Ovary (tissue), 7 donors: ENCODE measurements at regions not wholly inside any gene's neighbourhood (a gene's known extent, or its start where the extent isn't known, plus 50 kb on each side); places are given as distances from the start of the nearest gene placed in this dataset.

Experiments
- DNase-seq, 5 donors: peaks; one replicate each; pipeline ENCODE4 v3.0.0-alpha.2; 2019 to 2020
- H3K27ac ChIP-seq, 2 donors: fragments of 200-600 bp; one replicate each; pipeline versions ENCODE4 v1.5.1 to v1.8.0; 2019 to 2022
- H3K27me3 ChIP-seq: fragments of 200-600 bp; one replicate; pipeline ENCODE4 v1.8.0; 2022
- H3K36me3 ChIP-seq: fragments of 200-600 bp; sonication (generic); one replicate; pipeline ENCODE4 v1.5.1; 2019
- H3K4me1 ChIP-seq: one replicate; pipeline ENCODE4 v1.8.1; 2013; ENCODE audit warnings: mild to moderate bottlenecking, moderate library complexity; ENCODE audit not compliant: insufficient read depth
- H3K4me3 ChIP-seq: fragments of 200-600 bp; sonication (generic); one replicate; pipeline ENCODE4 v1.5.1; 2017
- H3K9me3 ChIP-seq, 2 donors: fragments of 200-600 bp in 1 of 2; sonication (generic) in 1 of 2; one replicate each; pipeline versions ENCODE4 v1.5.1 to v1.8.1; 2013 to 2019; ENCODE audit warnings: mild to moderate bottlenecking in 1 of 2, moderate library complexity in 1 of 2
- EP300 ChIP-seq: sonication (generic); formaldehyde crosslinking; IDR thresholded peaks from one replicate; pipeline ENCODE4 v1.6.1; 2017; ENCODE audit warnings: antibody characterized with exemption
- POLR2A ChIP-seq: fragments of 450-650 bp; IDR thresholded peaks from one replicate; pipeline ENCODE4 v1.6.1; 2017; ENCODE audit warnings: antibody characterized with exemption, mild to moderate bottlenecking, moderate library complexity
- WGBS, 3 donors: extraction: QIAGEN DNeasy Blood & Tissue Kit in 1 of 3; methylation state at CpG; one replicate each; pipeline versions ENCODE4 v1.1.5 to v1.1.7; 2013 to 2017; 5-methylcytosine and 5-hydroxymethylcytosine counted together
- intact Hi-C, 4 donors: fragments of 100-400 bp; cut with DNase I; formaldehyde crosslinking; loops; one replicate each; pipeline versions ENCODE4 v1.11.0 to v1.15.1; 2022 to 2023
- TF ChIP-seq, protein P1 (sequence below), 3 donors: fragments of 450-650 bp in 2 of 3; fragments of 200-600 bp in 1 of 3; IDR thresholded peaks; one replicate each; pipeline versions ENCODE4 v1.5.1 to v1.8.0; 2016 to 2022; ENCODE audit warnings: antibody characterized with exemption in 3 of 3, mild to moderate bottlenecking in 1 of 3
- donor health status: DM: no; HTN: no; CAD: no; lungs with moderate emphysema.
- donor health status: DM: no; HTN: no; CAD: no.
- donor health status: Bipolar disorder and iron deficiency.
- donor health status: DM: no; HTN: no; CAD: no.
- donor health status: DM: yes; HTN: yes; CAD: no.

DNA sequence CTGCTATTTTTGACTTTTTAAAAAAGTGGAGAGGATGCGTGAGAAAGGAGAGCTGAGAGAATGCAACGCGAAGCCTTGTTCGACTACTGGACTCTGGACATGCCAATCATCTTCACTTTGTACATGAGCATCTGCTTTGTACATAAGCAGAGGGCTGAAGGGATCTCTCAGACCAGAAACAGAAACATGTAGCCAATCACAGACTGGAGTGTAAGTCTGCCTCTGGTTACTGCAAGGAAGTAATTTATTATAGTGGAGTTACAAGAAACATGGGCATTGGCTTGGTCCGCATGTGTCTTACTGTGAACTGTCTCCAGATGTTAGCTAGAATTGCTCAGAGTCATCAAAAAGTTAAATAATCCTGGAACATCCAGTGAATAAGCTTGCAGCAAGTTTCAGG is 190.0 kb upstream of the GRAMD2B start:
- no peak overlapping the region for H3K27ac ChIP-seq
- 74 to 86% (median 85%) methylated on average over 5 of the region's 5 CpGs for WGBS, 3 donors
- no peaks in the 10 kb centered on the region for H3K36me3 ChIP-seq
- DNase-seq: no peak
- TF ChIP-seq, protein P1, sequence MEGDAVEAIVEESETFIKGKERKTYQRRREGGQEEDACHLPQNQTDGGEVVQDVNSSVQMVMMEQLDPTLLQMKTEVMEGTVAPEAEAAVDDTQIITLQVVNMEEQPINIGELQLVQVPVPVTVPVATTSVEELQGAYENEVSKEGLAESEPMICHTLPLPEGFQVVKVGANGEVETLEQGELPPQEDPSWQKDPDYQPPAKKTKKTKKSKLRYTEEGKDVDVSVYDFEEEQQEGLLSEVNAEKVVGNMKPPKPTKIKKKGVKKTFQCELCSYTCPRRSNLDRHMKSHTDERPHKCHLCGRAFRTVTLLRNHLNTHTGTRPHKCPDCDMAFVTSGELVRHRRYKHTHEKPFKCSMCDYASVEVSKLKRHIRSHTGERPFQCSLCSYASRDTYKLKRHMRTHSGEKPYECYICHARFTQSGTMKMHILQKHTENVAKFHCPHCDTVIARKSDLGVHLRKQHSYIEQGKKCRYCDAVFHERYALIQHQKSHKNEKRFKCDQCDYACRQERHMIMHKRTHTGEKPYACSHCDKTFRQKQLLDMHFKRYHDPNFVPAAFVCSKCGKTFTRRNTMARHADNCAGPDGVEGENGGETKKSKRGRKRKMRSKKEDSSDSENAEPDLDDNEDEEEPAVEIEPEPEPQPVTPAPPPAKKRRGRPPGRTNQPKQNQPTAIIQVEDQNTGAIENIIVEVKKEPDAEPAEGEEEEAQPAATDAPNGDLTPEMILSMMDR (IDR thresholded peaks at IDR 0.05): no peak
- TF ChIP-seq EP300 (no peak), POLR2A (no peak)
- intact Hi-C loops: no loop called here
- no peaks in the 10 kb centered on the region for H3K27me3 ChIP-seq
- H3K9me3 ChIP-seq: no peaks in the 10 kb centered on the region
- H3K4me1 ChIP-seq: peaks cover 2% of the 10 kb centered on the region
- H3K4me3 ChIP-seq: no peak overlapping the region

DNA sequence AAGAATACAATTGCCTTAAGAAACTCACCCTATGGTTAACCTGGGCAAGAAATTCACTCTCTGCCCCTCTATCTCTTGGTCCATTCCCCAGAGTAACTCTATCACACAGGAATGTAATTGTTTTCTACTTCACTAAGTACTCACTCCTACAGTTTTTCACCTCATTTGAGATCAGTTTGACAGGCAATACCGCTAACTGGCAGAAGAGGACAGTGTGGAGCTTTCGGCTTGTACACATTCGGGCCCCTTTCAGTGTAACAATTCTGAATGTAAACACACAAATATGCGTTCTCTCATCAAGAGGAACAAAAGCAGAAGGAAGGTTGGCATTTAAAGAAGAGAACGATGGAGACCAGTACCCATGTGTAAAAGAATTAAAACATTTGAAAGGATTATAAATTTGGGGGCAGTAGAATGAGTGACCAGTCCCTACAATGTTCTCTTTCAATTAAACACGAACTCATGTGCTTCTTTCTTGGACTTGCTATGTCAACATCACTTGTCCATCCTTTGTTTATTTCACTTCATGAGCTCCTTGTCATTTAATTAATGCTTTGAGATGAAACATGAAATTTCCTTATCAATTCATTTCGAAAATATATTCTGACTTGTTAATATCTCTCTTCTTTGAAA is 188.5 kb upstream of the GRAMD2B start:
- no peaks in the 10 kb centered on the region for H3K27me3 ChIP-seq
- H3K9me3 ChIP-seq: no peaks in the 10 kb centered on the region
- intact Hi-C loops: no loop called here
- no peak overlapping the region for H3K27ac ChIP-seq
- no peaks in the 10 kb centered on the region for H3K36me3 ChIP-seq
- 64 to 73% (median 67%) methylated on average over 7 of the region's 7 CpGs for WGBS, 3 donors
- H3K4me1 ChIP-seq: peaks cover 2% of the 10 kb centered on the region
- DNase-seq: no peak
- no peak overlapping the region for H3K4me3 ChIP-seq
- TF ChIP-seq, protein P1 (IDR thresholded peaks at IDR 0.05): no peak
- TF ChIP-seq EP300 (no peak), POLR2A (no peak)

DNA sequence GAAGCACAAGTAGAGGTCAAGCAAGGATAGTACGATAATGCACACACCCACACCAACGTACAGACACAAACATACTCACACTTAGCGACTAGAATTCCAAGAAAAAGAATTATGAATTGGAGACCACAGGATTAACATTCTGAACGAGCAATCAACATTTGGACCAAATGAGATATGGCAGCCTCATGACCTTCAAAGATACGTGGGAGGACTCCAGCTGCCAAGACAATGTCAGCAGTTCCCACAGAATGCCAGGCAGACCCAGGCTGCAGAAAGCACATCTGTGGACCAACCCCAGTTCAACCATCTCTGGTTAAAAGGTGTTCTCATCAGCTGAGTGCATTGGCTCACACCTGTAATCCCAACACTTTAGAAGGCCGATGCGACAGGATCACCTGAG is 187.6 kb upstream of the GRAMD2B start:
- no peaks in the 10 kb centered on the region for H3K9me3 ChIP-seq
- TF ChIP-seq, protein P1 (IDR thresholded peaks at IDR 0.05): no peak
- H3K27me3 ChIP-seq: no peaks in the 10 kb centered on the region
- DNase-seq: no peak
- intact Hi-C loops: no loop called here
- H3K4me3 ChIP-seq: no peak overlapping the region
- H3K27ac ChIP-seq: no peak overlapping the region
- WGBS, 3 donors: 31 to 49% (median 38%) methylated on average over 7 of the region's 7 CpGs
- no peaks in the 10 kb centered on the region for H3K36me3 ChIP-seq
- peaks cover 2% of the 10 kb centered on the region for H3K4me1 ChIP-seq

- Histone ChIP-seq H3K36me3 (no peaks in the 10 kb centered on the region), H3K27me3 (no peaks in the 10 kb centered on the region), H3K4me1 (peaks cover 2% of the 10 kb centered on the region), H3K9me3 (no peaks in the 10 kb centered on the region), H3K4me3 (no peak overlapping the region), H3K27ac (no peak overlapping the region)
- no peak for DNase-seq
- intact Hi-C loops: no loop called here
- TF ChIP-seq, protein P1 (IDR thresholded peaks at IDR 0.05): no peak
- no peak for TF ChIP-seq EP300
- TF ChIP-seq POLR2A: no peak
- 89 to 98% (median 93%) methylated on average over 2 of the region's 2 CpGs for WGBS, 3 donors
These were observed 186.2 kb upstream of the GRAMD2B start for GRCh38 chr5:126236994-126237393.
